Activated CD8-positive, alpha-beta memory T cell treated with anti-CD3 and anti-CD28 coated beads, Interleukin-2, amount 50 U/mL, for 48 hours (primary cell): ENCODE measurements at regions not wholly inside any gene's neighbourhood (a gene's known extent, or its start where the extent isn't known, plus 50 kb on each side); places are given as distances from the start of the nearest gene placed in this dataset.

Experiments
- DNase-seq: peaks from one replicate; pipeline ENCODE4 v3.0.0-alpha.2; 2020

GRCh38 chr20:48260129-48260756, 475.0 kb upstream of the SULF2 start:
- DNase-seq, result no peak

GRCh38 chr20:48259456-48259855, 474.2 kb upstream of the SULF2 start:
- no peak for DNase-seq

GRCh38 chr20:48257833-48258232, 472.6 kb upstream of the SULF2 start:
- no peak for DNase-seq

DNA sequence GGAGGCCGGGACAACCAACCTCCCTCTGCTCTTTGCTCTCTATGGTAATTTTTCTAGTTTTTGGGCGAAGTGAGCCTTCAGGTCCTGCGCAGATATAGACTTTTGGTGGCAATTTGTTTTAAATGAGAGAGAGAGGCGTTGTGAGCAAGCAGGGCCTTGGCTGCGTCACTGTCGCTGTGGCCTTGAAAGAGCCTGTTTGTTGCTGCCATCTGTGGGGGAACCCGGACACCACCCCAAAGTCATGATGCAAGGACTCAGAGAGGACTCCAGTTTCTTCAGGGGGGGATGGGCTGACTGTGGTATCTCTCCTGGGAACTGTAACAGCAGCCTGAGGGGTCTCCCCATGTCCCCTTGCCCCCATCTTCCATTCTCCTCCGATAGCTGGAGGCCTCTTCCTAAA, 462.7 kb upstream of the SULF2 start:
- no peak for DNase-seq

DNA sequence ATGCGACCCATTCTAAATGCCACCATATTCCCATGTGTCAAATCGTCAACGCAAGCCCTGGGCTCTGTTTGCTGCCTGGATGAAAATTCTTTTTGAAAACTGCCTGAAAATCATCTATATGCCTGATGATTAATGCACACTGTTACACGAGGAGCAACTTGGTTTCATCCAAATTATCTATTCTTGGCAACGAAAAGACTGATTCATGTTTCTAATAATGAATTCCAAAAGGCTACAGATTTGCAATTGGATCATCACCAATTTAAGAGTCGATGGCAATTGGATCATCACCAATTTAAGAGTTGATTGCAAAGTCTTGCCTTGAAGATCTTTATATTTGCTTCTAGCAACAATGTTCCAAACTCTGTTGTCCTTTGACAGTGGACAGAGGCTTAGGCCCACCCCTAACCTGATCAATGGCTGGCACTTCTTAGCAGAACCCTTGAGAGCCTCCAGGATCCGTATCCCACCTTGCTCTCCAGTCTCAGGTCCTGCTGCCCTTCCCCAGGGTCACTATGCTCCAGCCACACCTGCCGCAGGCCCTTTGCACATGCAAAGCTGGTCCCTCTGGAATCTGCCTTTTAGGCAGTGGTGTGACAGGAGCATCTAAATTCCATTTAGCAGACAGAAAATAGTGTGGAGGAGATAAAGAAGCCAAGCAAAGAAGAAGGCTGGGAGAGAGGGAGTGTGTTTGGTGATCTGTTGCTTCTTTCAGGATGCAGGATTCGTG, 460.9 kb upstream of the SULF2 start:
- DNase-seq, result no peak

DNA sequence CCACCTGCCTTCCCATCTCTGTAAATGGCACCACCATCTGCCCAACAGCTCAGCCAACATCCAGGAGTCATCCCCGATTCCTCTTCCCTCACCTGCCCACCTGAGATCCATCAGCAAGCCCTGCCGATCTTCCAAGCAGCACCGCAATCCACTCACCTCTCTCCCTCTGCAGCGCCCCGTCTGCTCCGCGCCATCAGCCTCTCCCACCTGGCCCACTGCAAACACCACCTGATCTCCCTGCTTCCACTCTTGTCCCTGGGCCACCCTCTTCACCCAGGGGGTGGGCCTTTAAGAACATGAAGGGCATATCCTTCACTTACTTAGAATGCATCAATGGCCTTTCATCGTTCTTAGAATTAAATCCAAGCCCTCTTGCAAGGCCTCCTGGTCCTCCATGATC, 457.3 kb upstream of the SULF2 start:
- DNase-seq, result no peak

- DNase-seq, result no peak
Observed at GRCh38 chr20:48241482-48241881, 456.2 kb upstream of the SULF2 start.

DNA sequence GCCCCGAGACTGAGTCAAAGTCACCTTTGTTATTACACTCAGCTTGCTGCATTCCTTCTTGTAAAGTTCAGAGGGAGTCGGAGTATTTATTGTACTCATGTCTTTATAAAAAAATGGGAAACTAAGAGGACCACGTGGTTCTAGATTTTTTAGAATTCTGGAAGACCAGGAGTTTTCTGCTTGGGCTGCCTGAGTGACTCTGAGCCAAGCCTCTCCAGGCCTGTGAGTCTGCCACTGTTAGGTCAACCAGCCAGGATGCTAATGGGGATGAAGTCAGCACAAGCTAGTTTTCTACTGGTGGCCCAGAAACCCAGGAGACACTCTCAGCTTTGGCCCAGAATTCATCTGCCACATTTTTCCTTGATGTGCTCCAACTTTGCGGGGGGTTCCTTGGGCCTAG, 453.5 kb upstream of the SULF2 start:
- no peak for DNase-seq

DNA sequence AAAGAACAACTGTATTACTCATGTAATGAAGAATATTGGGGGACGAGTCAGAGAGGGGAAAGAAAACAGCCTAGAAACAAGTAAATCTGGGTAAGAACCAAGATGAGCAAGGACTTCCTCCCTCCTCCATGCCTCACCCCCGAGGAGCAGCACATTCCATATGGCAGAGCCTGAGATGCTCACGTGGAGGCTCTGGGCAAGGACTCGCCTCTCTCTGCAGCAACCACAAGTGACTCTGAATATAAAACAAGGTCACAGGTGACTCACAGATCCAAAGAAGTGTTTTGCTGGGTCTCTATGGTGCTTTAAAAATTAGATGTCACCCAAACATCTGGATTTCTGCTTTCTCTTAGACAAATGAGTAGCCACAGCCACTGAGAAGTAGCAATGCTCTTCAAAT, 453.0 kb upstream of the SULF2 start:
- DNase-seq, result no peak

DNA sequence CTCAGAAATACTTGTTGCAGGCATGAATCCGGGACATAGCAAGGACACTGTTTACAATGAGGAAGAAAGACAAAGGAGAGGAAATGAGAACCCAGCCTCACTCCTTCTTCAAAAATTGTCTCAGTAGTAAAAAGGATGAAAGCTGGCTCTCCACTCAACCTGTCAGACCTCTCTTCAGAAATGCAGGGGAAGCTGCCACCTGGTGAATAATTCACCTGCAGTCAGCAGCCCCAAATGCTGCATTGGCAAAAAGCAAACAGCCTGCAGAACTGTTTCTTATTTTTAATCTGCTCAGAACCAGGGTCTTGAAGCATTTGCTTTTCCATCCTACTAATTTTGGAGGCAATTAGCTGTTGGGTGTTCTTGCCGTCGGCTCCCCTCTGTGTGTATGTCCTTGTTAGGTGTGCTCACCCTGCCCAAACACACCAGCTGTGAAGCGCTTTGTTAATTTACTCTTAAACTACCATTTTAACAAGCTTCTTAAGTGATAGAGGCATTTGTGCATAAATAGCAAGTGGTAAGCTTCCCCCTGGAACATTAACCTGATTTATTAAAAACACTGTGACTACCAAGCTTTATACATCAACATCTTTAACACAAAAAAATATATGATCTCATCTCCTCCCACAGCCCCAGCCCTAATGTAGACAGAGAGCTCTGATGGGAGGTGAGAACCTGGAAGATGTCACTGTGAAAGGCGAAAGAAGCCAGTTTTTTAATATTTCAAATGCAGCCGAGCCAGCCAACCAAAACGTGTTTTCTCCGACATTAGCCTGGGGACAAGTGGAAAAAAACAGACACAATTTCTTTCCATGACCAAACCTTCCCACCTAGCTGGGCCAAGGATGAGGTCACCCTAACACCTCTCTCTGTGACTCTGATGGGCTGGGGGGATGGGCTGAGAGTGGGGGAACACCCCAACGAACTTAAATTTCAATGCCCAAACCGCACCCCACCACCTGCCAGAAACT, 451.0 kb upstream of the SULF2 start:
- DNase-seq, result no peak

DNA sequence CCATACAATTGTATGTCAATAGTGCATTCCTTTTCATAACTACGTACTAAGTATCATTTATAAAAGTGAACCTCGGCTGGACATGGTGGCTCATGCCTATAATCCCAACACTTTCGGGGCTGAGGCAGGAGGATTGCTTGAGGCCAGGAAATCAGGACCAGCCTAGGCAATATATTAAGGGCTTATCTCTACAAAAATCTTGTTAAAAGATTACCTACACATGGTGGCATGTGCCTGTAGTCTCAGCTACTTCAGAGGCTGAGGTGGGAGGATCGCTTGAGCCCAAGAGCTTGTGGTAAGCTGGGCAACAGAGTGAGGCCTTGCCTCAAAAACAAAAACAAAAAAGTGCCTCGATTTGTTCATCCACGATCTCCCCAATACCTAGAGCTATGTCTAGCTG, 449.7 kb upstream of the SULF2 start:
- no peak for DNase-seq

GRCh38 chr20:48231253-48231930, 446.1 kb upstream of the SULF2 start:
- no peak for DNase-seq

GRCh38 chr20:48230216-48230615, 444.9 kb upstream of the SULF2 start:
- no peak for DNase-seq

DNA sequence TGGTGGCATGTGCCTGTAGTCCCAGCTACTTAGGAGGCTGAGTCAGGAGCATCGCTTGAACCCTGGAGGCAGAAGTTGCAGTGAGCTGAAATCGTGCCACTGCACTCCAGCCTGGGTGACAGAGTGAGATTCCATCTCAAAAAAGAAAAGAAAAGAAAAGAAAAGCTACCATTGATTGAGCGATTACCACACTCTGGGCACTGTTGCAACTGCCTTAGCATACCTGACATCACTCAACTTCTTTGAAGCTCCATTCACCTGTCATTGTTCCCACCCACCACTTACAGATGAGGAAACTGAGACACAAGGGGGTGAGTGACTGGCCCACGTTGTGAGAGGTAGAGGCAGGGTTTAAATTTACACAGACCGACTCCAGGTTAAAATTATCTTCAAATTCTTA, 442.1 kb upstream of the SULF2 start:
- no peak for DNase-seq

GRCh38 chr20:48226642-48227041, 441.4 kb upstream of the SULF2 start:
- no peak for DNase-seq

DNA sequence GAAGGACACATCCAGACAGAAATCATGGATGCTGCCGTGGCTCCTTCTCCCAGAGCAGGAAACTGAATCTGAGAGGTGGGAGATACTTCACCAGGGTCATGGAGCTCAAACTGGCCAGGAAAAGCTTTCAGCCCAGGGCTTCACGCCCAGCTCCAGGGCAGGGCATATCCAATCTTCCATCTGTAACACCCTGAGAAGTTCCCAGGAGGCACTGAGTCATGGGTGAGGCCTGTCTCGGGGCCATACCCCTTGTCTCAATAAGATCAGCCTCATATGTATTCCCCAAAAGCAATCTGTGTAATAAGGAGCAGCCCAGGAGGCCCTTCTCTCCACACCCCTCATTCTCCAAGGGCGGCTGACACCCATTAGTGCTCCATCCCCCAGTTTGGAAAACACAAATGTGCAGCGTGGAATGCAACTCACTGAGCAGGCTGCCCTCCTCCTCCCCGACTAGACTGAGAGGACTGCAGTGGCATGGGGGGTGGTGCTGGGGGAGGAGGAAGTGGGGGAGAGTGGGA, 439.3 kb upstream of the SULF2 start:
- DNase-seq, result no peak

DNA sequence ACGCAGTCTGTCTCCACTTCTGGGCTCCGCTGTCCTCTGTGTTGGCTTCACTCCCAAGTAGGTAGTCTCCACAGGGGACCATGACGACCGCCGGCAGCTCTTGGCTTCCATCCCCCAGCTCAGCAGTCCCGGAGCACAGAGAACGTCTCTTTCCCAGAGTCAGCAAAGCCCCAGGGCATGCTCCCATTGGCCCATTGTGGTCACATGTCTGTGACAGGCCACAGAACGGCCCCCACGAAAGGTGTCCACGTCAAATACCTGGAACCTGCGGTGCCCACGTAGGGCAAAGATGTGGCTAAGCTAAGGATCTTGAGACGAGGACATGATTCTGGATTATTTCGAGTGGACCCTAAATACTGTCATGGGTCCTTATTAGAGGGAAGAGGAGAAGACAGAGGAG, 438.4 kb upstream of the SULF2 start:
- DNase-seq, result no peak

DNA sequence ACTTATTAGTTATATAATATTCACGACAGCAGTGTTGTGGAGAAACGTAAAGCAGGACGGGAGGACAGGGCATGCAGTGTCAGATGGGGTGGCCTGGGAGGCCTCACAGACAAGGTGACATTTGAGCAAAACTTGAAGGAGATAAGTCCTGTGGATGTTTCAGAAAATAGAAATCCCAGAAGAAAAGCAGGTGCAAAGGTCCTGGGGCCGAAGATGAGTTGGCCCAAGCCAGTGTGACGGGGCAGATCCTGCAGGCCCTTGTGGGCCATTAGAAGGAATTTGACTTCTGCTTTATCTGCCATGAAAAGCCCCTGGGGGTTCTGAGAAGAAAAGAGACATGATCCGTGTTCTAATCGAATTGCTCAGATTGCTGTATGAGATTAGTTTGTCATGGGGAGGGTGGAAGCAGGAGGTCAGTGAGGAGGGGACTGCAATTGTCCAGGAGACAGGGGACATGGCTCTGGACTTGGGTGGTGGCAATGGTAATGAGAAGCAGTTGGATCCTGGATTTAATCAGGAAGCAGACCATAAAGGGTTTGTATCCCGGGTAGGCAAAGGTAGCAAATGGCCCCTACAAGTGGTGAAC, 437.4 kb upstream of the SULF2 start:
- no peak for DNase-seq

DNA sequence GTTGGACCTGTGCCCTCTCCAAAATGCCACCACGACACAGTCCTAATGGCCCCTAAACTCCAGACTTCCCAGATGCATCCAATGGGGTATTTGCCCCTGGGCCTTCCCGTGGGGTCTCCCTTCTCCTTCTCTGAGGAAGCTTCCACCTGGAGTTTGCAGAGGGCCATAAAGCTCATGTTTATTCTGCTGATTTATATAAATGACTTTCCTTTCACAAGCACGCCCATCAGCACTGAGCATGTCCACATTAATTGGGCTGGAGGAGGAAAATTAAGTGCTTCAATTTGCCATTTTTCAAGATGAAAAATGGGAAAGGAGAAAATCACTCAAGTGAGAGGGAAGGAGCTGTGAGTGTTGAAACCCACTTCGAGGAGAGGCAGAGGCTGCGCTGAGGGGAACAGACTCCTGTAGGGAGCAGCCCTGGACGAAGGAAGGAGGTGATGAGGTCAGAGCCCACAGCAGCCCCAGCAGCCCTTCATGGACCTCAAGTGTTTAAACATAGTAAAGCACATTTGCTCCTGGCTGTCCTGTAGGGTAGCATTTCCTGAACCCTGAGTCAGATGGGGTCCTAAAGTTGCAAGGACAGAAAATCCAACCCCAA, 434.9 kb upstream of the SULF2 start:
- no peak for DNase-seq

DNA sequence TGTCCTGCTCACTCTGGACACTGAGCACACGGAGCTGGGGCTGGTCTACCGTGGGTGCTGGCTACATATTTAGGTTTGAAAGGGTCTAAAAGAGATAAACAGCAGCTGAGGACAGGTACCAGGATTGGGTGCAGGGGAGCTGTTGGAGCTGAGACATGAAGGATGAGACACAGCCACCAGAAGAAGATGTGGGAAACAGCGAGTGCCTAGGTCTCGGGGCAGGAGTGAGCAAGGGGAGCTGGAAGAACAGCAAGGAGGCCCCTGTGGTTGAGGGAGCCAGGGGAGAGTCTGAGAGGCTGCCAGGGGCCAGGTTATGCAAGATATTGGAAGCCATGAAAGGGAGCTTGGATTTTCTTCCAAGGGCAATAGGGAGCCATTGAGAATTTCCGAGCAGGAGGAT, 434.0 kb upstream of the SULF2 start:
- DNase-seq, result no peak

- DNase-seq, result no peak
Observed at GRCh38 chr20:48217190-48217589, 431.9 kb upstream of the SULF2 start.

DNA sequence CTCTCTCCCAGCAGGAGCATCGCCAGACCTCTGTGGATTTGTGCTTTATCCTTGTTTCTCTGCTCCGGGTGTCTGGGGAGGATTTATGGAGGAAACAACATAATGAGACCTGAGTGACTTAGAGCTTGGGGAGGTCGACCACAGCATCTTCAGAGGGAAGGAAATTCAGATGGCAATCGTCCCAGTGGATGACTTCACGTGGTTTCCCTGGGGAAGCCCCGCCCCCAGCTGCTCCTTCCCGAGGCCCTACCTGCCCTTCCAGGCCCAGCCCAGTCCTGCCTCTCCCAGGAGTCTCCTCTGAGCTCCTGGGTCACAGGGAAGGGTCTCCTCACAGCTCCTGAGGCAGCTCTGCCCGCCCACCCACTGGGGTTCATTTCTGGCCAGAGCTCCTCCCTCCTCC, 430.3 kb upstream of the SULF2 start:
- DNase-seq, result no peak
